OCI-LY3 (cell line): ENCODE measurements at regions not wholly inside any gene's neighbourhood (a gene's known extent, or its start where the extent isn't known, plus 50 kb on each side); places are given as distances from the start of the nearest gene placed in this dataset.

ENCODE experiments used
- H2AFZ ChIP-seq: fragments of 200-600, 300-600 bp; shearing (Covaris generic); 2 replicates; pipeline ENCODE4 v1.6.0; 2014; ENCODE audit warnings: antibody characterized with exemption, low read depth, low read length
- H3K27ac ChIP-seq: fragments of 200-600, 300-600 bp; sonication (generic); 2 replicates; pipeline ENCODE4 v1.5.1; 2014; ENCODE audit warnings: mild to moderate bottlenecking, low read length, moderate library complexity, mixed read lengths
- H3K27me3 ChIP-seq: fragments of 200-600, 300-600 bp; sonication (generic); 2 replicates; pipeline ENCODE4 v1.6.1; 2014; ENCODE audit warnings: low read depth, low read length, mixed read lengths
- H3K36me3 ChIP-seq: fragments of 200-600, 300-600 bp; sonication (generic); replicated peaks from 2 replicates; pipeline ENCODE3; 2014; ENCODE audit warnings: low read depth, low read length, mixed read lengths
- H3K4me1 ChIP-seq: fragments of 300-600, 200-600 bp; sonication (generic); 2 replicates; pipeline ENCODE4 v1.6.1; 2014; ENCODE audit warnings: low read length, mixed read lengths
- H3K4me2 ChIP-seq: fragments of 200-600, 300-600 bp; sonication (generic); 2 replicates; pipeline ENCODE4 v1.6.1; 2014; ENCODE audit warnings: low read length, mixed read lengths
- H3K4me3 ChIP-seq: fragments of 300-600, 200-600 bp; sonication (generic); 2 replicates; pipeline ENCODE4 v1.5.1; 2014; ENCODE audit warnings: antibody characterized with exemption, mild to moderate bottlenecking, low read length, moderate library complexity
- H3K79me2 ChIP-seq: fragments of 300-600, 200-600 bp; shearing (Covaris generic); 2 replicates; pipeline ENCODE4 v1.6.1; 2014; ENCODE audit warnings: mild to moderate bottlenecking, low read length, mixed read lengths
- H3K9ac ChIP-seq: fragments of 300-600, 200-600 bp; shearing (Covaris generic); 2 replicates; pipeline ENCODE4 v1.6.0; 2014; ENCODE audit warnings: mild to moderate bottlenecking, low read length, moderate library complexity
- H3K9me3 ChIP-seq: fragments of 200-600, 300-600 bp; shearing (Covaris generic); 2 replicates; pipeline ENCODE4 v1.6.1; 2014; ENCODE audit warnings: low read length, mixed read lengths; ENCODE audit not compliant: insufficient read depth
- H4K20me1 ChIP-seq: fragments of 200-600, 300-600 bp; sonication (generic); 2 replicates; pipeline ENCODE4 v1.6.1; 2016; ENCODE audit warnings: low read length, mixed read lengths; ENCODE audit not compliant: insufficient read depth
- CTCF ChIP-seq: fragments of 200-600, 300-600 bp; sonication (generic); IDR thresholded peaks from 2 replicates; pipeline ENCODE4 v1.5.1; 2014; ENCODE audit warnings: antibody characterized with exemption, low read length, low read depth
- EZH2phosphoT487 ChIP-seq: fragments of 200-600 bp; shearing (Covaris generic); IDR thresholded peaks from 2 replicates; pipeline ENCODE4 v1.6.1; 2018; ENCODE audit warnings: antibody characterized with exemption, mixed run types, low read depth

DNA sequence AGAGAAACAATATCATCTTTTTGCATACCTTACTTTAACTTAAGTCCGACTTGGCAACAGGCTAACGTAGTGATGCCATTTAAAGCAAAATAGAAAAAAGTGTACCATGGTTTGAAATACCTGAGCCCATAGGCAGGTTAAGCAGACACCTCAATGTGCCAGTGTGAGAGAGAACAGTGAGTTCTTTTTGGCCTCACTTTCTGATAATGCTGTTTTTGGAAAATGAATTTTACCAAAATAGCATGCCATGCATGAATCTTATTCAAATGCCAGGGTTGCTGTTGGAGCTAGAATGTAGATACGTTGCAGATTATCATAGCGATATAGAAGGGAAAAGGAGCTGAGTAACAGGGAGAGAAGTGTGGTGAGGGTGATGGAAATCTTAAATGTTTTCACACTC lies 170.2 kb downstream of the OTOR start:
- TF ChIP-seq EZH2phosphoT487 = no peak
- no peak for TF ChIP-seq CTCF
- Histone ChIP-seq H3K4me1 (no peaks in the 10 kb centered on the region), H3K9ac (no peak overlapping the region), H3K4me2 (no peak overlapping the region), H3K27ac (no peak overlapping the region), H3K27me3 (peaks cover 4% of the 10 kb centered on the region; the same call in 1 of the 2 replicates), H3K4me3 (no peak overlapping the region), H4K20me1 (no peaks in the 10 kb centered on the region), H3K9me3 (no peaks in the 10 kb centered on the region), H3K36me3 (no peaks in the 10 kb centered on the region), H2AFZ (no peak overlapping the region), H3K79me2 (no peaks in the 10 kb centered on the region)

- H3K9ac ChIP-seq = no peak overlapping the region
- no peak overlapping the region for H3K4me2 ChIP-seq
- H2AFZ ChIP-seq = no peak overlapping the region
- H3K9me3 ChIP-seq = no peaks in the 10 kb centered on the region
- H3K79me2 ChIP-seq = no peaks in the 10 kb centered on the region
- no peaks in the 10 kb centered on the region for H4K20me1 ChIP-seq
- no peak overlapping the region for H3K27ac ChIP-seq
- no peaks in the 10 kb centered on the region for H3K36me3 ChIP-seq
- H3K27me3 ChIP-seq = peaks cover 11% of the 10 kb centered on the region; the same call in 1 of the 2 replicates
- no peak overlapping the region for H3K4me3 ChIP-seq
- TF ChIP-seq CTCF (no peak), EZH2phosphoT487 (no peak)
- H3K4me1 ChIP-seq = no peaks in the 10 kb centered on the region
Measured at GRCh38 chr20:16919841-16920240, 171.7 kb downstream of the OTOR start.

GRCh38 chr20:16922834-16923233 lies 174.7 kb downstream of the OTOR start:
- Histone ChIP-seq H4K20me1 (no peaks in the 10 kb centered on the region), H3K27ac (no peak overlapping the region), H3K4me2 (no peak overlapping the region), H3K4me3 (no peak overlapping the region), H3K79me2 (no peaks in the 10 kb centered on the region), H3K4me1 (no peaks in the 10 kb centered on the region), H2AFZ (no peak overlapping the region), H3K27me3 (peaks cover 16% of the 10 kb centered on the region; the same call in 1 of the 2 replicates), H3K9me3 (no peaks in the 10 kb centered on the region), H3K9ac (no peak overlapping the region), H3K36me3 (no peaks in the 10 kb centered on the region)
- no peak for TF ChIP-seq EZH2phosphoT487
- TF ChIP-seq CTCF = no peak

- no peaks in the 10 kb centered on the region for H3K79me2 ChIP-seq
- H3K4me2 ChIP-seq = no peak overlapping the region
- no peaks in the 10 kb centered on the region for H3K4me1 ChIP-seq
- H2AFZ ChIP-seq = no peak overlapping the region
- TF ChIP-seq CTCF (no peak), EZH2phosphoT487 (no peak)
- H3K36me3 ChIP-seq = no peaks in the 10 kb centered on the region
- no peak overlapping the region for H3K9ac ChIP-seq
- no peak overlapping the region for H3K27ac ChIP-seq
- H3K4me3 ChIP-seq = no peak overlapping the region
- peaks cover 12% of the 10 kb centered on the region; the same call in 1 of the 2 replicates for H3K27me3 ChIP-seq
- no peaks in the 10 kb centered on the region for H3K9me3 ChIP-seq
- no peaks in the 10 kb centered on the region for H4K20me1 ChIP-seq
Measured at GRCh38 chr20:16926626-16927430, 178.7 kb downstream of the OTOR start.
